H1 (cell line): ENCODE measurements at regions not wholly inside any gene's neighbourhood (a gene's known extent, or its start where the extent isn't known, plus 50 kb on each side); places are given as distances from the start of the nearest gene placed in this dataset.

Source experiments
- ASH2L ChIP-seq: fragments of 200-600, 300-600 bp; sonication (generic); IDR thresholded peaks from one replicate; pipeline ENCODE4 v1.7.1; 2017; ENCODE audit warnings: low read length
- BRCA1 ChIP-seq: IDR thresholded peaks from 2 replicates; pipeline ENCODE4 v1.6.1; 2012; ENCODE audit warnings: low read depth, low read length, improper control_type of control experiment
- CHD2 ChIP-seq: IDR thresholded peaks from 2 replicates; pipeline ENCODE4 v1.6.1; 2012; ENCODE audit warnings: low read length, improper control_type of control experiment
- EP300 ChIP-seq, 2 experiments: IDR thresholded peaks; 1 replicate in 1 of 2; 2 replicates in 1 of 2; pipeline ENCODE4 v1.6.1; 2011 to 2012; ENCODE audit warnings: low read depth in 2 of 2, low read length in 2 of 2, mild to moderate bottlenecking in 2 of 2, borderline replicate concordance in 1 of 2, inconsistent platforms in 1 of 2, moderate library complexity in 1 of 2
- GTF2F1 ChIP-seq: IDR thresholded peaks from 2 replicates; pipeline ENCODE4 v1.6.1; 2012; ENCODE audit warnings: low read depth, low read length, improper control_type of control experiment, borderline replicate concordance
- POLR2A ChIP-seq, 2 experiments: IDR thresholded peaks; 1 replicate in 1 of 2; 2 replicates in 1 of 2; pipeline ENCODE4 v1.6.1; 2011; ENCODE audit warnings: low read depth in 2 of 2, low read length in 2 of 2, mild to moderate bottlenecking in 2 of 2; ENCODE audit errors: control extremely low read depth in 1 of 2
- POLR2AphosphoS5 ChIP-seq: IDR thresholded peaks from 2 replicates; pipeline ENCODE4 v1.6.1; 2011; ENCODE audit warnings: low read depth, low read length
- RAD21 ChIP-seq, 2 experiments: IDR thresholded peaks in 1 of 2; conservative IDR thresholded peaks in 1 of 2; 2 replicates each; pipeline ENCODE4 v1.6.1; 2011; ENCODE audit warnings: low read depth in 2 of 2, low read length in 2 of 2, improper control_type of control experiment in 1 of 2, inconsistent platforms in 1 of 2, mild to moderate bottlenecking in 1 of 2, moderate library complexity in 1 of 2
- RFX5 ChIP-seq: IDR thresholded peaks from 2 replicates; pipeline ENCODE4 v1.6.1; 2011; ENCODE audit warnings: low read depth, low read length, improper control_type of control experiment, borderline replicate concordance
- SAP30 ChIP-seq: fragments of 300-600 bp; sonication (generic); IDR thresholded peaks from 2 replicates; pipeline ENCODE4 v1.7.1; 2012; ENCODE audit warnings: low read length, moderate library complexity, mild to moderate bottlenecking, inconsistent platforms; ENCODE audit not compliant: insufficient read depth, insufficient replicate concordance
- TEAD4 ChIP-seq: IDR thresholded peaks from 2 replicates; pipeline ENCODE4 v1.6.1; 2012; ENCODE audit warnings: low read depth, low read length, inconsistent platforms, mixed read lengths
- TF ChIP-seq, protein P1 (sequence below), 3 experiments: IDR thresholded peaks; 1 replicate in 2 of 3; 2 replicates in 1 of 3; pipeline versions ENCODE4 v1.5.1 to v1.6.1; 2011; ENCODE audit warnings: low read length in 3 of 3, mild to moderate bottlenecking in 3 of 3, inconsistent platforms in 2 of 3, low read depth in 1 of 3, moderate library complexity in 1 of 3; ENCODE audit not compliant: insufficient read depth in 1 of 3; ENCODE audit errors: control extremely low read depth in 1 of 3

DNA sequence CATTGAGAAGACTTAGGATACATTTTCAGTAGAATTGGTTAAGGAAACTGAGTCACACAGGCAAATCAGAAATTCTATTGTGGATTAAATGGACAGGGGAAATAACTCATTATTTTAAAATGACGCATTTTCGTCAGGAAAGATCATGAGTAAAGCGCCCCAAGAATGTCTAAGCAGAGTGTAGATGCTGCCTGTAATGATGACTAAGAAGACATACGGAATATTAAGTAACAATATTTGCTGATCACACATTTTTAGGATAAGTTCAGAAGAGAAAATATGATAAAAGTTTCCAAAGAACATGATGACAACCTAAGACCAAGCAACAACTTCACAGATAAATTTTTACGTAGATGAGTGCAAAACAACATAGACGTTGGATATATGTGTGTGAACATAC is 596.3 kb upstream of the TENM3 start:
- TF ChIP-seq BRCA1: no peak
- TF ChIP-seq POLR2A (IDR thresholded peaks at IDR 0.05; ENCODE audit: control extremely low read depth in 1 of 2, low read depth in 2 of 2, low read length in 2 of 2): no peak
- no peak for TF ChIP-seq TEAD4
- no peak for TF ChIP-seq RAD21 (IDR thresholded peaks at IDR 0.05 in 1 of 2, conservative IDR thresholded peaks at IDR 0.05 in 1 of 2; ENCODE audit: low read depth in 2 of 2, low read length in 2 of 2)
- no peak for TF ChIP-seq ASH2L
- no peak for TF ChIP-seq CHD2
- TF ChIP-seq, protein P1, sequence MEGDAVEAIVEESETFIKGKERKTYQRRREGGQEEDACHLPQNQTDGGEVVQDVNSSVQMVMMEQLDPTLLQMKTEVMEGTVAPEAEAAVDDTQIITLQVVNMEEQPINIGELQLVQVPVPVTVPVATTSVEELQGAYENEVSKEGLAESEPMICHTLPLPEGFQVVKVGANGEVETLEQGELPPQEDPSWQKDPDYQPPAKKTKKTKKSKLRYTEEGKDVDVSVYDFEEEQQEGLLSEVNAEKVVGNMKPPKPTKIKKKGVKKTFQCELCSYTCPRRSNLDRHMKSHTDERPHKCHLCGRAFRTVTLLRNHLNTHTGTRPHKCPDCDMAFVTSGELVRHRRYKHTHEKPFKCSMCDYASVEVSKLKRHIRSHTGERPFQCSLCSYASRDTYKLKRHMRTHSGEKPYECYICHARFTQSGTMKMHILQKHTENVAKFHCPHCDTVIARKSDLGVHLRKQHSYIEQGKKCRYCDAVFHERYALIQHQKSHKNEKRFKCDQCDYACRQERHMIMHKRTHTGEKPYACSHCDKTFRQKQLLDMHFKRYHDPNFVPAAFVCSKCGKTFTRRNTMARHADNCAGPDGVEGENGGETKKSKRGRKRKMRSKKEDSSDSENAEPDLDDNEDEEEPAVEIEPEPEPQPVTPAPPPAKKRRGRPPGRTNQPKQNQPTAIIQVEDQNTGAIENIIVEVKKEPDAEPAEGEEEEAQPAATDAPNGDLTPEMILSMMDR (IDR thresholded peaks at IDR 0.05; ENCODE audit: control extremely low read depth in 1 of 3, insufficient read depth in 1 of 3, low read depth in 1 of 3, low read length in 3 of 3): no peak
- TF ChIP-seq GTF2F1: no peak
- TF ChIP-seq SAP30: no peak
- TF ChIP-seq RFX5: no peak
- no peak for TF ChIP-seq POLR2AphosphoS5
- TF ChIP-seq EP300 (IDR thresholded peaks at IDR 0.05; ENCODE audit: borderline replicate concordance in 1 of 2, low read depth in 2 of 2, low read length in 2 of 2): no peak
